HK-2 (cell line): ENCODE measurements at regions not wholly inside any gene's neighbourhood (a gene's known extent, or its start where the extent isn't known, plus 50 kb on each side); places are given as distances from the start of the nearest gene placed in this dataset.

Experiments used
- DNase-seq: peaks from one replicate; pipeline ENCODE4 v3.0.0-alpha.2; 2018; ENCODE audit not compliant: unreplicated experiment

GRCh38 chr13:40336228-40337221, 329.9 kb downstream of the FOXO1 start:
- no peak for DNase-seq

- no peak for DNase-seq
Measured at GRCh38 chr13:40337651-40338050, 328.8 kb downstream of the FOXO1 start.

DNA sequence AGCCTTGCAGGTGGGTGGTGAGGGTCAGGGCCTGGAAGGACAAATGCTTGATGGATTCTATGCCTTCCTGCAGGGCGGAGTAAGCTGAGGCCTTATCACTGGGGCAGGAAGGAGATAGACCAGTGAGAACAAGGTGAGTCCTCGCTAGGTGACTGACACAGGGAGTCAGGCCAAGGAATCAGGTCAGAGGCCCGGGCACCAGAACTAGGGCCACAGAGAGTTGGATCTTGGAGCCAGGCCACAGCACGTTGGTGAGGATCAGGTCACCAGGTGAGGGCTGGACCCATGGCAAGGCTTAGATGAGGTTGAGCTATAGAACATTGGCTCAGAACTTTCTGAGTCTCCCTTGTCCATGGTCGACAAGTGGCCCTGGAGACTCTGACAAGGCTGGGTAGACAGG, 328.2 kb downstream of the FOXO1 start:
- no peak for DNase-seq

DNA sequence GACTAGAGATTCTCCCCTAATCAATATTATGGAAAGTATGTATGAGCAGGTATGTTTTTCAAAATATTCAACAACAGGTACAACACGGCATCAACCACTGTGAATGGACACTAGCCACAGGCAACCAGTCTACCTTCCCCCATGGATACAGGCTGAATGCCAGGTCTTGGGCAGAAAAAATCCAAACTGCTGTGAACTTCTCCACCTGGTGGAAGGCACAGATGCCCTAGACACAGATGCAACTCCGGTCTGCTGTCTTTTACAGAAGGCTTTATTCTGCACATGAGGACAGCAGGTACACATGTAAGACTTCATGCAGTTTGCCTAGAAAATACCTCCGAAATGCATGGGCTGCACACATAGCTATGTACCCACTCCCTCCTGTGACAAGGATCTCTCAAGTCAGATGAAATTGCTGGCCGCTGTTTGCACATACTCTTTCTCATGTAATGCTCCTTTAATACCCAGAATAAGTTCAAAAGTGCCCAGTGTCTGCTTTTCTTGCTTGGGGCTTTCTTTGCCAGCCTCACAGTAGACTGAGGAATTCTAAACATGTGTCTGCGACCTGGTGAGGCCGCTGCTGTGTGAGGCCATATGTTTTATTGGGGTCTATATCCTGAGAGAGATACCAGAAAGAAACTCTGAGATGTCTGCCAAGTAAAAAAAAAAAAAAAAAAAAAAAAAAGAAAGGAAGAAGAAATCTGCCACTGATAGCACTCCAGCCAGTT, 325.9 kb downstream of the FOXO1 start:
- DNase-seq: no peak

GRCh38 chr13:40341096-40341471, 325.4 kb downstream of the FOXO1 start:
- no peak for DNase-seq

- DNase-seq: no peak
Measured at GRCh38 chr13:40341501-40341900, 324.9 kb downstream of the FOXO1 start.

DNA sequence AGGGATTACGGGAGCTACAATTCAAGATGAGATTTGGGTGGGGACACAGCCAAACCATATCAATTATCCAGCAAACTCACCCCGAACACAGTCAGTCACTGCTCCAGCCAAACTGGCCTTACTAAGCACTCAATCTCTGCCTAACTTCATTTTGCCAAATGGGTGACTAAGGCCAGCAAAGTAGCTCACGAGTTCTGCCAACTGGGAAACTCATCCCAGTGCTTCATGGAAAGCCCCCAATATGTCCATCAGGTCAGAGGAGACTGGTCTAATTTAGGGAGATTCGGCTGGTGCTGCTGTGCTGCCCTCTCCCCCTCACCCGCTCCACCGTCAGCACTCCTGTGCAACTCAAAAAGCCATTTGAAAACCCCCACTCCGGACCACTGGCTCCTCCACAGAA, 324.0 kb downstream of the FOXO1 start:
- no peak for DNase-seq

- no peak for DNase-seq
Measured at GRCh38 chr13:40342901-40343300, 323.5 kb downstream of the FOXO1 start.

DNA sequence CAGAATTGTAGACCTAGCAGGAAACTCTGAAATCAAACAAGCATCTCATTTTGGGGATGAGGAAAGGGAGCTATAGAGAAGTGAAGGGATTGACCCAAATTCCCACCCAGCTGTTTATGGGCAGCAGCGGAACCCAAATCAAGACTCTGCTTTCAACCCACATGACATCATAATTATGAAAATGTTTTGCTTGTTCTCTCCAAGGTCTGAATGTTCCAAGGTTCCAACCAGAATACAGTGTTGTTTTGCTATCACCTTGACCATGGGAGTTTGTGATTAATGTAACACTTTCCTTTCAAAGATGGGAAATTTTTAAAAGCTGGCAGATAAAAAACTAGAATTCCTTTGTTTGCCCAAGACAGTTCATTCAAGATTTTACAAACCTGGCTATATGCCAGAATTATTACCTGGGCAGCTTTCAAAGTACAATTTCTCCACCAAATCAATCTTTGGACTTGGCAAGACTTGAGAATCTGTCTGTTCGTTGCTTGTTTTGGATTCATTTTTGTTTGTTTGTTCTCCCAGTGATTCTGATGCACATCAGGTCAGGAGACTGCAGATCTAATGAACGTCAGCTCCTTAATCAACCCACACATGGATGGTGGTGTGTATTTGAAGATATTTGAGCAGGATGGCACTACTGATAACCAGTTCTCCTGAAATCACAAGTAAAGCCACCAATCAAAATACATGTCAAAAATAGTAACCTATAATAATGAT, 322.7 kb downstream of the FOXO1 start:
- no peak for DNase-seq

DNA sequence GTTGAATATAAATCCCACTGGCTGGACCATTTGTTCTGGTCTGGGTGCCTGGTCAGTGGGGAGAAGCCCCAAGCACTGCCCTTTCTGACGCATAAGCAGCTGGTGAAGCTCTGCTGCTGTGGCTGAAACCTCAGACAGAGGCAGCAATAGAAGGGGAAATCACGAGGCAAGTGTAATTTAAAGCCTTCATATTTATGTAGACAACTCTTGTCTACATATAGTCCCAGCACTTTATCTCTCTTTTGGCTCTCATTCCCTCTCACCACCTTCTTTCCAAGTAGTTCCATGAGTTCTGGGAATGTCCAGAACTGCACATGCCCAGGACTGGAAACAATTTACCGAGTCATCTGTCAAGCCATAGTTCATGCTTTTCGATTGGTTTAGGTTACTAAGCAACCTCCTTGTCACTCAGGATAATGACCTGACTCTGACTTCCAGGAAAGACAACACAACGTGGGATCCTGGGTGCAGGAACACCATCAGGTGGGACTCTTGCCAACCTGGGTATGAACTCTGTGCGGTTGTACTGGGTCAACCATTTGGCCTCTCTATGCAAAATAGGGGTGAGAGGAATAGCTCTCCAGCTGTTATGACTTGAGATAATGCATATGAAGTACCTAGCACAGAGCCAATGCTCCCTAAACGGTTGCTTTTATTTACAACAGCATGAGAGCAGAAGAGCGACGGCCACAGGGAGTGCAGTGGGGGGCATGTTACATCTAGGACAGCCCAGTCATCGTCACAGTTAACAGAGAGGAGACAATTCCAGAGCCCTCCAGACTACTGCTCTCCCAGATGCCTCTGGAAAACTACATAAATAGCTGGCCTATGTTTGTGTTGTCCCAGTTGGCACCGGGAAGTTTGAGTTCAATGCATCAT, 321.9 kb downstream of the FOXO1 start:
- no peak for DNase-seq

- no peak for DNase-seq
Measured at GRCh38 chr13:40345149-40345514, 321.3 kb downstream of the FOXO1 start.

DNA sequence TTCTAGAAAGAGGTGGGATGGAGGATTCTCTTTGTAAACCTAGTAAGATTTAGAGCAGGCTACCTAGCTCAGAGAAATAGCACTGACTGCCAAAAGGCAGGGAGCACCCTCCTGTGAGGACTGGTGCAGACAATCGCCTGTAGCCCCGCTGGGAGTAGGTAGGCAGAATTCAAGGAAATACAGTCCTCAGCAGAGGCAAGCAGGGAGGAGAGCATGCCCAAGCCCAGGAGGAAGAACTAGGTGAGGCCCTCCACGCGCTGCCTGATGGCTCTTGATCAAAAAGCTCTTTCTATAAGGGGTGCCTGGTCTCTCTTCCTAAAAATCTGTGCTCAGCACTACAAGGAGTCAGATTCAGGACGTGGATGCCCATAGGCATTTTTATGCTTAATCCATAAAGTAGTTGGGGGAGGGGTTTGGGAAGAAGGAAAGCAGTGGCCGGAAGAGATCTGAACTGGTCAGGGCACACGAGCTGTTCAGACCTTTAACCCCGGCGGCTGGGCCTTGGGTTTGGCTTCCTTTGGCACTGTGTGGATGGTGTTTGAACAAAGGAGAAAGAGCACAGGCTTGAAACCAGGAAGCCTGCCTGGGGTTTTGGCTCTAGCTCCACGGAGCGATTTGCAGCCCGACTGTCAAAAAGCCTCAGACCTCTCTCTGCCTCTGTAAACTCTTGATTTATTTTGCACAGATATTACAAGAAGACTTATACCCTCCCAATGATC, 320.6 kb downstream of the FOXO1 start:
- DNase-seq: no peak

GRCh38 chr13:40346592-40346991, 319.8 kb downstream of the FOXO1 start:
- DNase-seq: no peak

- DNase-seq: no peak
Measured at GRCh38 chr13:40348096-40348679, 318.3 kb downstream of the FOXO1 start.

GRCh38 chr13:40350283-40350992, 316.0 kb downstream of the FOXO1 start:
- no peak for DNase-seq

- no peak for DNase-seq
Measured at GRCh38 chr13:40351537-40352379, 314.7 kb downstream of the FOXO1 start.

DNA sequence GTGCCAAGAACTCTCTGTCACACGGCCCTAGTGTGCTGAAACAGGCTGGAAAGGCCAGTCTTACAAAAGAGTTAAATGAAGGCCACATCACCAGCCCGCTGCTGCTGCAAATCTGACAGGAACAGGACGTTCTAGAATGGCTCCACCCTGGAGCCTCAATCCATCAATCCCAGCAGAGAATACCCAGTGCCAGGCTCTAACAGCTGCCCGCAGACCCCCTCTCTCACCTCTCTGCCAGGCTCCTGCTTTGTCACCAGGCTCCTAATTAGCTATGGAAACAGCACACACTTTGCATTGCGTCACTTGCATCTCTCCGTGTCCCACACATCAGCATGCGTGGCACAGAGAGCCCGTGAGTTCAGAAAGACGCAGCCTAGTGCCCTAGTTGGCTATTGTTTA, 314.1 kb downstream of the FOXO1 start:
- no peak for DNase-seq

GRCh38 chr13:40352802-40353562, 313.5 kb downstream of the FOXO1 start:
- no peak for DNase-seq
